HCT116 (cell line): ENCODE measurements at regions not wholly inside any gene's neighbourhood (a gene's known extent, or its start where the extent isn't known, plus 50 kb on each side); places are given as distances from the start of the nearest gene placed in this dataset.

Experiments
- ATAC-seq: fragments of 200-7000 bp; cut with Tn5 transposase; 2 replicates; pipeline ENCODE4 v1.9.1; 2020; ENCODE audit warnings: mild to moderate bottlenecking, moderate library complexity
- BruUV-seq: library from RNA; stranded (reverse); fragments of 400-500 nt; replicated peaks from 2 replicates; lab custom pipeline; 2021; lab: Mats Ljungman, UMichigan
- CTCF ChIA-PET: fragments of 300-600 bp; sonication (Branson Sonifier 250); formaldehyde crosslinking; loops from one replicate; lab custom pipeline; 2021; ENCODE audit warnings: antibody characterized with exemption; lab: Charles Lee
- POLR2A ChIA-PET: fragments of 300-600, 350-600 bp; sonication (Branson Sonifier 250); formaldehyde crosslinking; loops from one replicate; lab custom pipeline; 2021; ENCODE audit warnings: antibody characterized with exemption; lab: Charles Lee
- RAD21 ChIA-PET, 2 experiments: fragments of 300-600 bp; sonication (Branson Sonifier 250); formaldehyde crosslinking; loops; one replicate each; lab custom pipeline; 2023; ENCODE audit warnings: low total read pairs in 2 of 2; ENCODE audit not compliant: uncharacterized antibody in 2 of 2, unreplicated experiment in 2 of 2, low non-redundant PET in 1 of 2; lab: Charles Lee
- DNase-seq: peaks from one replicate; pipeline ENCODE4 v3.0.0-alpha.2; 2010; ENCODE audit warnings: low read depth, low spot score
- H2AFZ ChIP-seq: fragments of 200-600 bp; shearing (Covaris generic), sonication (generic); 2 replicates; pipeline ENCODE4 v1.6.1; 2017; ENCODE audit warnings: low read depth, mixed run types, mixed read lengths, antibody characterized with exemption, low read length; ENCODE audit not compliant: poor library complexity, severe bottlenecking
- H3K27ac ChIP-seq: 2 replicates; pipeline ENCODE4 v1.5.1; 2012; ENCODE audit warnings: low read depth, low read length
- H3K27me3 ChIP-seq: fragments of 200-600 bp; sonication (generic); 2 replicates; pipeline ENCODE4 v1.6.1; 2016; ENCODE audit warnings: mixed run types, low read length, mixed read lengths; ENCODE audit not compliant: insufficient read depth
- H3K36me3 ChIP-seq, 2 experiments: fragments of 200-500 bp in 1 of 2; fragments of 200-600 bp in 1 of 2; sonication (Bioruptor generic) in 1 of 2; sonication (generic) in 1 of 2; 2 replicates each; pipeline versions ENCODE4 v1.5.1 to v1.6.1; 2014 to 2016; ENCODE audit warnings: low read length in 2 of 2, inconsistent platforms in 1 of 2, mixed read lengths in 1 of 2, mixed run types in 1 of 2; ENCODE audit not compliant: insufficient read depth in 2 of 2, control insufficient read depth in 1 of 2
- H3K4me1 ChIP-seq, 2 experiments: fragments of 200-600 bp in 1 of 2; sonication (generic) in 1 of 2; 2 replicates each; pipeline versions ENCODE4 v1.5.1 to v1.6.1; 2012 to 2017; ENCODE audit warnings: low read length in 2 of 2, inconsistent platforms in 1 of 2, mild to moderate bottlenecking in 1 of 2, mixed read lengths in 1 of 2, mixed run types in 1 of 2, moderate library complexity in 1 of 2; ENCODE audit not compliant: insufficient read depth in 2 of 2, control insufficient read depth in 1 of 2
- H3K4me2 ChIP-seq: fragments of 200-600 bp; sonication (generic); 2 replicates; pipeline ENCODE4 v1.6.1; 2017; ENCODE audit warnings: mixed run types, low read length, mixed read lengths
- H3K4me3 ChIP-seq, 2 experiments: fragments of 200-600 bp in 1 of 2; sonication (generic) in 1 of 2; replicated peaks in 1 of 2; 2 replicates each; pipeline ENCODE4 v1.5.1; 2011 to 2016; ENCODE audit warnings: low read length in 2 of 2, control low read depth in 1 of 2, low read depth in 1 of 2, mild to moderate bottlenecking in 1 of 2, mixed read lengths in 1 of 2, mixed run types in 1 of 2
- H3K79me2 ChIP-seq: fragments of 200-600 bp; sonication (generic); 2 replicates; pipeline ENCODE4 v1.6.1; 2017; ENCODE audit warnings: mild to moderate bottlenecking, mixed run types, low read length, moderate library complexity, mixed read lengths; ENCODE audit not compliant: insufficient read depth
- H3K9ac ChIP-seq: fragments of 200-600 bp; sonication (generic); 2 replicates; pipeline ENCODE4 v1.6.1; 2016; ENCODE audit warnings: low read length, mixed read lengths
- H3K9me2 ChIP-seq: fragments of 200-600 bp; sonication (generic), shearing (Covaris generic); 2 replicates; pipeline ENCODE4 v1.6.1; 2017; ENCODE audit warnings: mixed run types, mild to moderate bottlenecking, moderate library complexity; ENCODE audit not compliant: insufficient read depth
- H3K9me3 ChIP-seq, 2 experiments: fragments of 200-500 bp in 1 of 2; fragments of 200-600 bp in 1 of 2; sonication (Bioruptor generic) in 1 of 2; sonication (generic) in 1 of 2; 2 replicates each; pipeline ENCODE4 v1.6.1; 2014 to 2017; ENCODE audit warnings: low read length in 2 of 2, mixed read lengths in 2 of 2, inconsistent platforms in 1 of 2, low read depth in 1 of 2, mild to moderate bottlenecking in 1 of 2, mixed run types in 1 of 2, moderate library complexity in 1 of 2; ENCODE audit not compliant: control insufficient read depth in 1 of 2, insufficient read depth in 1 of 2
- H4K20me1 ChIP-seq: fragments of 200-600 bp; sonication (generic), shearing (Covaris generic); 2 replicates; pipeline ENCODE4 v1.6.1; 2017; ENCODE audit warnings: mixed run types, mild to moderate bottlenecking, moderate library complexity; ENCODE audit not compliant: insufficient read depth
- CEBPB ChIP-seq: IDR thresholded peaks from 2 replicates; pipeline ENCODE4 v1.6.1; 2012; ENCODE audit warnings: low read depth
- EGR1 ChIP-seq: IDR thresholded peaks from 2 replicates; pipeline ENCODE4 v1.6.1; 2012; ENCODE audit warnings: low read depth
- ELF1 ChIP-seq: IDR thresholded peaks from 2 replicates; pipeline ENCODE4 v1.6.1; 2012; ENCODE audit warnings: low read depth, borderline replicate concordance
- EZH2 ChIP-seq: fragments of 200-600 bp; sonication (generic); IDR thresholded peaks from 2 replicates; pipeline ENCODE4 v1.6.1; 2017; ENCODE audit warnings: antibody characterized with exemption, mixed run types
- EZH2phosphoT487 ChIP-seq: fragments of 200-600 bp; IDR thresholded peaks from 2 replicates; pipeline ENCODE4 v1.6.1; 2018; ENCODE audit warnings: antibody characterized with exemption, borderline replicate concordance
- FOSL1 ChIP-seq: IDR thresholded peaks from 2 replicates; pipeline ENCODE4 v1.6.1; 2012; ENCODE audit warnings: low read depth
- POLR2A ChIP-seq: IDR thresholded peaks from 2 replicates; pipeline ENCODE4 v1.7.0; 2011; ENCODE audit warnings: borderline replicate concordance; ENCODE audit not compliant: insufficient read depth, insufficient read length; ENCODE audit errors: extremely low read depth
- SIN3A ChIP-seq: IDR thresholded peaks from 2 replicates; pipeline ENCODE4 v1.6.1; 2012; ENCODE audit warnings: low read depth
- SRF ChIP-seq: IDR thresholded peaks from 2 replicates; pipeline ENCODE4 v1.6.1; 2012; ENCODE audit warnings: low read depth
- YY1 ChIP-seq: IDR thresholded peaks from 2 replicates; pipeline ENCODE4 v1.6.1; 2011; ENCODE audit warnings: low read length, low read depth, moderate library complexity, mild to moderate bottlenecking; ENCODE audit not compliant: insufficient replicate concordance; ENCODE audit errors: extremely low read depth
- ZNF274 ChIP-seq: fragments of 200-500 bp; sonication (Bioruptor generic); IDR thresholded peaks from 2 replicates; pipeline ENCODE4 v1.6.1; 2014; ENCODE audit warnings: mild to moderate bottlenecking, low read depth, low read length, inconsistent platforms
- intact Hi-C: fragments of 100-400 bp; cut with micrococcal nuclease; formaldehyde crosslinking; loops from 2 replicates; pipeline ENCODE4 v1.10.0; 2022
- TF ChIP-seq, protein P1 (sequence below): IDR thresholded peaks from 2 replicates; pipeline ENCODE4 v1.6.1; 2012; ENCODE audit warnings: low read depth
- TF ChIP-seq, protein P2 (sequence below): IDR thresholded peaks from 2 replicates; pipeline ENCODE4 v1.6.1; 2012
- TF ChIP-seq, protein P3 (sequence below), 3 experiments: fragments of 200-600 bp in 1 of 3; sonication (generic) in 1 of 3; IDR thresholded peaks in 2 of 3; conservative IDR thresholded peaks in 1 of 3; 2 replicates each; pipeline ENCODE4 v1.5.1; 2012 to 2017; ENCODE audit warnings: low read depth in 2 of 3, low read length in 2 of 3, antibody characterized with exemption in 1 of 3, borderline replicate concordance in 1 of 3, control low read depth in 1 of 3, mild to moderate bottlenecking in 1 of 3, mixed read lengths in 1 of 3, mixed run types in 1 of 3, moderate library complexity in 1 of 3; ENCODE audit not compliant: insufficient read depth in 1 of 3

DNA sequence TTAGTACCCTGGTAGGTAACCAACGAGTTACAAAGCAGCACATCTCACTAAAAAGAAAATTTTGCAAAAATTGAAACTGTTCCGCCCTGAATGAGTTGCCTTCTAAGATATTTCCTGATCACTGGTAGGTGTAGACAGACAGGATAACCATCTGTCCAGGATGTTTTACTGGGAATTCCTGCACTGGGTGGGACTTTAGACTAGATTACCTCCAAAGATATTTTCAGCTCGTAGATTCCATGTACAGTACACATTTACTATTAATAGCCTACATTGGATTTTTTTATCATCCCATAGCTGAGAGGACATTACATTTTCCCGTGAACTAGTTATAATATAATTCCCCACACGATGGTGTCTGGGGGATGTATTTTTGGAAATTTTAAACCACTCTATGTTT lies 139.6 kb downstream of the DYRK2 start:
- Histone ChIP-seq H2AFZ (no peak overlapping the region), H3K36me3 (no peaks in the 10 kb centered on the region), H3K9ac (no peak overlapping the region)
- no peak for DNase-seq
- CTCF ChIA-PET = no interaction called here
- TF ChIP-seq, protein P1, sequence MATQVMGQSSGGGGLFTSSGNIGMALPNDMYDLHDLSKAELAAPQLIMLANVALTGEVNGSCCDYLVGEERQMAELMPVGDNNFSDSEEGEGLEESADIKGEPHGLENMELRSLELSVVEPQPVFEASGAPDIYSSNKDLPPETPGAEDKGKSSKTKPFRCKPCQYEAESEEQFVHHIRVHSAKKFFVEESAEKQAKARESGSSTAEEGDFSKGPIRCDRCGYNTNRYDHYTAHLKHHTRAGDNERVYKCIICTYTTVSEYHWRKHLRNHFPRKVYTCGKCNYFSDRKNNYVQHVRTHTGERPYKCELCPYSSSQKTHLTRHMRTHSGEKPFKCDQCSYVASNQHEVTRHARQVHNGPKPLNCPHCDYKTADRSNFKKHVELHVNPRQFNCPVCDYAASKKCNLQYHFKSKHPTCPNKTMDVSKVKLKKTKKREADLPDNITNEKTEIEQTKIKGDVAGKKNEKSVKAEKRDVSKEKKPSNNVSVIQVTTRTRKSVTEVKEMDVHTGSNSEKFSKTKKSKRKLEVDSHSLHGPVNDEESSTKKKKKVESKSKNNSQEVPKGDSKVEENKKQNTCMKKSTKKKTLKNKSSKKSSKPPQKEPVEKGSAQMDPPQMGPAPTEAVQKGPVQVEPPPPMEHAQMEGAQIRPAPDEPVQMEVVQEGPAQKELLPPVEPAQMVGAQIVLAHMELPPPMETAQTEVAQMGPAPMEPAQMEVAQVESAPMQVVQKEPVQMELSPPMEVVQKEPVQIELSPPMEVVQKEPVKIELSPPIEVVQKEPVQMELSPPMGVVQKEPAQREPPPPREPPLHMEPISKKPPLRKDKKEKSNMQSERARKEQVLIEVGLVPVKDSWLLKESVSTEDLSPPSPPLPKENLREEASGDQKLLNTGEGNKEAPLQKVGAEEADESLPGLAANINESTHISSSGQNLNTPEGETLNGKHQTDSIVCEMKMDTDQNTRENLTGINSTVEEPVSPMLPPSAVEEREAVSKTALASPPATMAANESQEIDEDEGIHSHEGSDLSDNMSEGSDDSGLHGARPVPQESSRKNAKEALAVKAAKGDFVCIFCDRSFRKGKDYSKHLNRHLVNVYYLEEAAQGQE = no peak
- TF ChIP-seq SIN3A = no peak
- no peak for TF ChIP-seq ZNF274
- TF ChIP-seq, protein P2, sequence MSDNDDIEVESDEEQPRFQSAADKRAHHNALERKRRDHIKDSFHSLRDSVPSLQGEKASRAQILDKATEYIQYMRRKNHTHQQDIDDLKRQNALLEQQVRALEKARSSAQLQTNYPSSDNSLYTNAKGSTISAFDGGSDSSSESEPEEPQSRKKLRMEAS = no peak
- TF ChIP-seq EZH2phosphoT487 = no peak
- TF ChIP-seq FOSL1 = no peak
- TF ChIP-seq EZH2 = no peak
- no peak for TF ChIP-seq POLR2A
- TF ChIP-seq YY1 = no peak
- TF ChIP-seq SRF = no peak
- TF ChIP-seq ELF1 = no peak
- no peak for TF ChIP-seq EGR1
- TF ChIP-seq, protein P3, sequence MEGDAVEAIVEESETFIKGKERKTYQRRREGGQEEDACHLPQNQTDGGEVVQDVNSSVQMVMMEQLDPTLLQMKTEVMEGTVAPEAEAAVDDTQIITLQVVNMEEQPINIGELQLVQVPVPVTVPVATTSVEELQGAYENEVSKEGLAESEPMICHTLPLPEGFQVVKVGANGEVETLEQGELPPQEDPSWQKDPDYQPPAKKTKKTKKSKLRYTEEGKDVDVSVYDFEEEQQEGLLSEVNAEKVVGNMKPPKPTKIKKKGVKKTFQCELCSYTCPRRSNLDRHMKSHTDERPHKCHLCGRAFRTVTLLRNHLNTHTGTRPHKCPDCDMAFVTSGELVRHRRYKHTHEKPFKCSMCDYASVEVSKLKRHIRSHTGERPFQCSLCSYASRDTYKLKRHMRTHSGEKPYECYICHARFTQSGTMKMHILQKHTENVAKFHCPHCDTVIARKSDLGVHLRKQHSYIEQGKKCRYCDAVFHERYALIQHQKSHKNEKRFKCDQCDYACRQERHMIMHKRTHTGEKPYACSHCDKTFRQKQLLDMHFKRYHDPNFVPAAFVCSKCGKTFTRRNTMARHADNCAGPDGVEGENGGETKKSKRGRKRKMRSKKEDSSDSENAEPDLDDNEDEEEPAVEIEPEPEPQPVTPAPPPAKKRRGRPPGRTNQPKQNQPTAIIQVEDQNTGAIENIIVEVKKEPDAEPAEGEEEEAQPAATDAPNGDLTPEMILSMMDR (IDR thresholded peaks at IDR 0.05 in 2 of 3, conservative IDR thresholded peaks at IDR 0.05 in 1 of 3; ENCODE audit: borderline replicate concordance in 1 of 3, insufficient read depth in 1 of 3, low read depth in 2 of 3, low read length in 2 of 3) = no peak
- TF ChIP-seq CEBPB = no peak
- TF ChIP-seq, all 23 proteins: peak for 0
- no peak for ATAC-seq
- Histone ChIP-seq H3K27ac (no peak overlapping the region), H3K4me3 (no peak overlapping the region), H3K79me2 (no peaks in the 10 kb centered on the region), H3K4me1 (no peaks in the 10 kb centered on the region), H3K9me2 (no peaks in the 10 kb centered on the region), H4K20me1 (no peaks in the 10 kb centered on the region), H3K27me3 (no peaks in the 10 kb centered on the region), H3K9me3 (no peaks in the 10 kb centered on the region), H3K4me2 (no peak overlapping the region)
- intact Hi-C loops = no loop called here
- ChIA-PET RAD21 (no interaction called here), POLR2A (no interaction called here)
- no TSS peak for BruUV-seq
